H1 (cell line): ENCODE measurements at regions not wholly inside any gene's neighbourhood (a gene's known extent, or its start where the extent isn't known, plus 50 kb on each side); places are given as distances from the start of the nearest gene placed in this dataset.

ENCODE experiments used
- CTCF ChIA-PET: fragments of 300-600 bp; sonication (Branson Sonifier 250); formaldehyde crosslinking; loops from one replicate; lab custom pipeline; 2021; ENCODE audit not compliant: partially characterized antibody; lab: Charles Lee
- POLR2A ChIA-PET: fragments of 300-600 bp; sonication (Branson Sonifier 250); formaldehyde crosslinking; loops from one replicate; lab custom pipeline; 2021; ENCODE audit warnings: inconsistent platforms; ENCODE audit not compliant: partially characterized antibody; lab: Charles Lee
- DNase-seq, 2 experiments: peaks; one replicate each; pipeline versions ENCODE4 v3.0.0 to v3.0.0-alpha.2; 2010 to 2022; ENCODE audit warnings: low spot score in 2 of 2, low read depth in 1 of 2, mixed read lengths in 1 of 2
- FAIRE-seq: peaks from 2 replicates; lab custom pipeline; 2011; peaks lifted over from hg19 to GRCh38; lab: Jason Lieb, UNC
- H2AFZ ChIP-seq: 2 replicates; pipeline ENCODE4 v1.8.1; 2012; ENCODE audit warnings: low read length, inconsistent platforms
- H2AK5ac ChIP-seq: 2 replicates; pipeline ENCODE4 v1.6.1; 2013; ENCODE audit warnings: low read depth, low read length
- H2BK120ac ChIP-seq: replicated peaks from 2 replicates; pipeline ENCODE3; 2013; ENCODE audit warnings: low read depth, low read length, inconsistent platforms
- H2BK12ac ChIP-seq: 2 replicates; pipeline ENCODE4 v1.6.1; 2013; ENCODE audit warnings: low read depth, low read length
- H2BK15ac ChIP-seq: 2 replicates; pipeline ENCODE4 v1.6.1; 2013; ENCODE audit warnings: low read length
- H2BK20ac ChIP-seq: 2 replicates; pipeline ENCODE4 v1.6.1; 2013; ENCODE audit warnings: low read length
- H2BK5ac ChIP-seq: 2 replicates; pipeline ENCODE4 v1.6.1; 2013; ENCODE audit warnings: low read depth, low read length
- H3K14ac ChIP-seq: 2 replicates; pipeline ENCODE4 v1.6.1; 2013; ENCODE audit warnings: inconsistent platforms; ENCODE audit not compliant: insufficient read length
- H3K18ac ChIP-seq: 2 replicates; pipeline ENCODE4 v1.6.1; 2013; ENCODE audit warnings: low read length; ENCODE audit errors: extremely low read depth
- H3K23ac ChIP-seq: 2 replicates; pipeline ENCODE4 v1.6.1; 2013; ENCODE audit warnings: inconsistent platforms; ENCODE audit not compliant: insufficient read length
- H3K23me2 ChIP-seq: 2 replicates; pipeline ENCODE4 v1.6.1; 2013; ENCODE audit warnings: low read depth, low read length
- H3K27ac ChIP-seq: 2 replicates; pipeline ENCODE4 v1.6.1; 2011; ENCODE audit warnings: low read depth, low read length, inconsistent platforms
- H3K27me3 ChIP-seq, 4 experiments: replicated peaks in 1 of 4; 1 replicate in 1 of 4; 2 replicates in 3 of 4; pipeline versions ENCODE4 v1.6.1 to v1.8.1; 2011 to 2013; ENCODE audit warnings: low read length in 3 of 4, mild to moderate bottlenecking in 3 of 4, inconsistent platforms in 2 of 4, mixed read lengths in 2 of 4, moderate library complexity in 1 of 4; ENCODE audit not compliant: control insufficient read depth in 3 of 4, insufficient read depth in 3 of 4; ENCODE audit errors: extremely low read depth in 1 of 4
- H3K36me3 ChIP-seq, 4 experiments: 2 replicates each; pipeline versions ENCODE4 v1.6.1 to v1.8.1; 2011 to 2013; ENCODE audit warnings: mild to moderate bottlenecking in 4 of 4, low read length in 3 of 4, moderate library complexity in 2 of 4, control low read depth in 1 of 4, inconsistent platforms in 1 of 4; ENCODE audit not compliant: insufficient read depth in 4 of 4, control insufficient read depth in 2 of 4
- H3K4ac ChIP-seq: replicated peaks from 2 replicates; pipeline ENCODE3; 2013; ENCODE audit warnings: low read length, low read depth, mixed read lengths, inconsistent platforms; ENCODE audit not compliant: insufficient read length
- H3K4me1 ChIP-seq, 4 experiments: replicated peaks in 1 of 4; 1 replicate in 1 of 4; 2 replicates in 3 of 4; pipeline versions ENCODE4 v1.6.1 to v1.8.1; 2011 to 2013; ENCODE audit warnings: low read length in 3 of 4, inconsistent platforms in 2 of 4, mixed read lengths in 1 of 4; ENCODE audit not compliant: insufficient read depth in 4 of 4, control insufficient read depth in 3 of 4
- H3K4me2 ChIP-seq, 2 experiments: 2 replicates each; pipeline versions ENCODE4 v1.6.1 to v1.8.1; 2011 to 2013; ENCODE audit warnings: low read depth in 2 of 2, low read length in 2 of 2, control low read depth in 1 of 2, inconsistent platforms in 1 of 2, mild to moderate bottlenecking in 1 of 2; ENCODE audit not compliant: insufficient read depth in 1 of 2
- H3K4me3 ChIP-seq, 4 experiments: fragments of 200-600, 300-600 bp in 1 of 4; sonication (generic), shearing (Covaris generic), sonication (Bioruptor Twin) in 1 of 4; 2 replicates each; pipeline versions ENCODE4 v1.5.1 to v1.8.1; 2011 to 2016; ENCODE audit warnings: low read length in 4 of 4, low read depth in 3 of 4, control low read depth in 2 of 4, inconsistent platforms in 2 of 4, mild to moderate bottlenecking in 2 of 4, mixed read lengths in 1 of 4, moderate library complexity in 1 of 4; ENCODE audit not compliant: insufficient read depth in 2 of 4; ENCODE audit errors: extremely low read depth in 1 of 4
- H3K56ac ChIP-seq: replicated peaks from 2 replicates; pipeline ENCODE3; 2013; ENCODE audit warnings: low read depth, mild to moderate bottlenecking, mixed read lengths, low read length, inconsistent platforms; ENCODE audit not compliant: insufficient read length
- H3K79me1 ChIP-seq: 2 replicates; pipeline ENCODE4 v1.6.1; 2013; ENCODE audit warnings: low read depth, low read length, control low read depth
- H3K79me2 ChIP-seq, 2 experiments: 2 replicates each; pipeline versions ENCODE4 v1.6.1 to v1.8.1; 2012 to 2013; ENCODE audit warnings: low read length in 2 of 2, mild to moderate bottlenecking in 2 of 2, inconsistent platforms in 1 of 2; ENCODE audit not compliant: insufficient read depth in 2 of 2, control insufficient read depth in 1 of 2
- H3K9ac ChIP-seq, 4 experiments: replicated peaks in 1 of 4; 1 replicate in 1 of 4; 2 replicates in 3 of 4; pipeline versions ENCODE4 v1.6.1 to v1.8.1; 2011 to 2013; ENCODE audit warnings: low read depth in 3 of 4, low read length in 3 of 4, control low read depth in 2 of 4, mild to moderate bottlenecking in 2 of 4, moderate library complexity in 2 of 4, inconsistent platforms in 1 of 4; ENCODE audit errors: extremely low read depth in 1 of 4
- H3K9me3 ChIP-seq, 2 experiments: 2 replicates each; pipeline versions ENCODE4 v1.6.1 to v1.8.1; 2012 to 2013; ENCODE audit warnings: mild to moderate bottlenecking in 2 of 2, moderate library complexity in 2 of 2, control low read depth in 1 of 2, inconsistent platforms in 1 of 2, low read depth in 1 of 2, low read length in 1 of 2, mixed read lengths in 1 of 2; ENCODE audit not compliant: insufficient read depth in 2 of 2
- H4K20me1 ChIP-seq, 2 experiments: replicated peaks in 1 of 2; 2 replicates each; pipeline versions ENCODE3 to v1.8.1; 2011 to 2013; ENCODE audit warnings: inconsistent platforms in 2 of 2, low read length in 2 of 2, mild to moderate bottlenecking in 1 of 2; ENCODE audit not compliant: insufficient read depth in 2 of 2, control insufficient read depth in 1 of 2
- H4K5ac ChIP-seq: 2 replicates; pipeline ENCODE4 v1.6.1; 2013; ENCODE audit warnings: low read length, low read depth, mixed read lengths, inconsistent platforms; ENCODE audit not compliant: insufficient read length
- H4K8ac ChIP-seq: 2 replicates; pipeline ENCODE4 v1.8.0; 2013; ENCODE audit warnings: mild to moderate bottlenecking, moderate library complexity, low read length, inconsistent platforms; ENCODE audit not compliant: insufficient read depth; ENCODE audit errors: extremely low read depth
- H4K91ac ChIP-seq: replicated peaks from 2 replicates; pipeline ENCODE3; 2013; ENCODE audit warnings: low read length, mixed read lengths, inconsistent platforms; ENCODE audit not compliant: insufficient read length
- CHD1 ChIP-seq: IDR thresholded peaks from 2 replicates; pipeline ENCODE4 v1.6.1; 2012; ENCODE audit warnings: low read depth, low read length, improper control_type of control experiment
- PHF8 ChIP-seq: fragments of 200-600 bp; sonication (generic); conservative IDR thresholded peaks from 2 replicates; pipeline ENCODE4 v1.7.1; 2012; ENCODE audit warnings: low read depth, mild to moderate bottlenecking, inconsistent platforms, low read length, moderate library complexity
- POLR2A ChIP-seq, 2 experiments: IDR thresholded peaks; 1 replicate in 1 of 2; 2 replicates in 1 of 2; pipeline ENCODE4 v1.6.1; 2011; ENCODE audit warnings: low read depth in 2 of 2, low read length in 2 of 2, mild to moderate bottlenecking in 2 of 2; ENCODE audit errors: control extremely low read depth in 1 of 2
- POLR2AphosphoS5 ChIP-seq: IDR thresholded peaks from 2 replicates; pipeline ENCODE4 v1.6.1; 2011; ENCODE audit warnings: low read depth, low read length
- POU5F1 ChIP-seq: IDR thresholded peaks from 2 replicates; pipeline ENCODE4 v1.6.1; 2011; ENCODE audit warnings: low read depth, mild to moderate bottlenecking, low read length, moderate library complexity
- RBBP5 ChIP-seq: IDR thresholded peaks from 2 replicates; pipeline ENCODE4 v1.7.1; 2012; ENCODE audit warnings: low read depth, mild to moderate bottlenecking, inconsistent platforms, low read length, moderate library complexity, borderline replicate concordance
- SUZ12 ChIP-seq: fragments of 200-600 bp; sonication (generic); IDR thresholded peaks from 2 replicates; pipeline ENCODE4 v1.6.1; 2012; ENCODE audit warnings: mild to moderate bottlenecking, inconsistent platforms, low read length, moderate library complexity, mixed read lengths
- TAF1 ChIP-seq: IDR thresholded peaks from 2 replicates; pipeline ENCODE4 v1.6.1; 2011; ENCODE audit warnings: mild to moderate bottlenecking, low read depth, low read length
- WGBS, 2 experiments: shearing (Covaris generic) in 1 of 2; methylation state at CpG; one replicate each; pipeline versions ENCODE4 v1.1.6 to v1.1.7; 2013 to 2015; ENCODE audit warnings: low lambda C conversion rate in 2 of 2, mixed read lengths in 2 of 2, inconsistent platforms in 1 of 2, low coverage in 1 of 2, missing lambda C conversion rate in 1 of 2; ENCODE audit not compliant: insufficient replicate concordance in 2 of 2, insufficient coverage in 1 of 2, insufficient read length in 1 of 2; ENCODE audit errors: extremely low coverage in 1 of 2, missing lambda C conversion rate in 1 of 2; 5-methylcytosine and 5-hydroxymethylcytosine counted together

- Histone ChIP-seq H3K4me1 (peaks cover 0 to 4% (median 1%) of the 10 kb centered on the region in 4 experiments; a peak in 3 of 7 replicates), H3K27ac (no peak overlapping the region), H2AK5ac (no peak overlapping the region), H2BK15ac (no peak overlapping the region), H3K4me2 (no peak overlapping the region), H3K14ac (no peak overlapping the region), H4K20me1 (no peaks in the 10 kb centered on the region), H4K5ac (no peak overlapping the region), H3K9me3 (no peaks in the 10 kb centered on the region), H3K4me3 (no peak overlapping the region), H2BK5ac (no peak overlapping the region), H2BK20ac (no peak overlapping the region), H2AFZ (no peak overlapping the region), H3K79me2 (no peaks in the 10 kb centered on the region), H3K23ac (no peak overlapping the region), H3K23me2 (no peaks in the 10 kb centered on the region), H3K56ac (no peak overlapping the region), H2BK12ac (no peak overlapping the region), H2BK120ac (no peak overlapping the region), H4K91ac (no peak overlapping the region), H3K36me3 (no peaks in the 10 kb centered on the region), H4K8ac (no peak overlapping the region), H3K79me1 (no peaks in the 10 kb centered on the region), H3K27me3 (no peaks in the 10 kb centered on the region), H3K18ac (no peak overlapping the region), H3K4ac (no peak overlapping the region), H3K9ac (no peak overlapping the region)
- ChIA-PET CTCF (no interaction called here), POLR2A (no interaction called here)
- DNase-seq (no peak), FAIRE-seq (no peak)
- WGBS, 2 experiments, result 82% methylated on average over 5 of the region's 5 CpGs; no CpG with 5 or more reads in 1 of the 2 experiments
- TF ChIP-seq POLR2AphosphoS5, result no peak
- no peak for TF ChIP-seq CHD1
- TF ChIP-seq TAF1, result no peak
- no peak for TF ChIP-seq RBBP5
- TF ChIP-seq PHF8, result no peak
- TF ChIP-seq POLR2A (IDR thresholded peaks at IDR 0.05; ENCODE audit: control extremely low read depth in 1 of 2, low read depth in 2 of 2, low read length in 2 of 2), result no peak
- no peak for TF ChIP-seq POU5F1
- no peak for TF ChIP-seq SUZ12
Measured at GRCh38 chr6:117074672-117075071, 190.7 kb upstream of the VGLL2 start.
